Bone marrow (tissue), 2 donors: ENCODE measurements at regions not wholly inside any gene's neighbourhood (a gene's known extent, or its start where the extent isn't known, plus 50 kb on each side); places are given as distances from the start of the nearest gene placed in this dataset.
"Not testable (repeated sequence)": the region's sequence is repeated elsewhere in the genome, so short reads cannot be mapped to it uniquely, and the experiment has no call there.

Source experiments
- DNase-seq, 2 donors: peaks; one replicate each; lab custom pipeline; 2025; lab: John Stamatoyannopoulos, UW

GRCh38 chr11:98703779-98704556 lies 316.8 kb upstream of the CNTN5 start:
- DNase-seq, result no peak

GRCh38 chr11:98710026-98710425 lies 310.7 kb upstream of the CNTN5 start:
- no peak for DNase-seq

GRCh38 chr11:98710986-98711385 lies 309.8 kb upstream of the CNTN5 start:
- DNase-seq, result no peak

GRCh38 chr11:98720951-98721350 lies 299.8 kb upstream of the CNTN5 start:
- DNase-seq, result no peak

GRCh38 chr11:98725471-98725870 lies 295.3 kb upstream of the CNTN5 start:
- no peak for DNase-seq

GRCh38 chr11:98728421-98728820 lies 292.3 kb upstream of the CNTN5 start:
- no peak for DNase-seq

GRCh38 chr11:98729118-98729517 lies 291.6 kb upstream of the CNTN5 start:
- no peak for DNase-seq

- DNase-seq, result no peak
These were observed 287.8 kb upstream of the CNTN5 start for GRCh38 chr11:98732947-98733346.

- DNase-seq, result not testable (repeated sequence)
These were observed 287.4 kb upstream of the CNTN5 start for GRCh38 chr11:98733378-98733777.

GRCh38 chr11:98734686-98735085 lies 286.1 kb upstream of the CNTN5 start:
- DNase-seq, result no peak

- no peak for DNase-seq
These were observed 283.9 kb upstream of the CNTN5 start for GRCh38 chr11:98736833-98737232.

GRCh38 chr11:98740321-98740720 lies 280.4 kb upstream of the CNTN5 start:
- no peak for DNase-seq

GRCh38 chr11:98763446-98763845 lies 257.3 kb upstream of the CNTN5 start:
- not testable (repeated sequence) for DNase-seq

GRCh38 chr11:98766903-98767302 lies 253.8 kb upstream of the CNTN5 start:
- no peak for DNase-seq

GRCh38 chr11:98770046-98770445 lies 250.7 kb upstream of the CNTN5 start:
- DNase-seq, result not testable (repeated sequence)

GRCh38 chr11:98771791-98772190 lies 249.0 kb upstream of the CNTN5 start:
- DNase-seq, result no peak

GRCh38 chr11:98772893-98773292 lies 247.9 kb upstream of the CNTN5 start:
- DNase-seq, result no peak

GRCh38 chr11:98793276-98793675 lies 227.5 kb upstream of the CNTN5 start:
- no peak for DNase-seq

GRCh38 chr11:98798333-98798732 lies 222.4 kb upstream of the CNTN5 start:
- no peak for DNase-seq

GRCh38 chr11:98800696-98801095 lies 220.1 kb upstream of the CNTN5 start:
- DNase-seq, result no peak

GRCh38 chr11:98828986-98829708 lies 191.6 kb upstream of the CNTN5 start:
- no peak for DNase-seq

- DNase-seq, result no peak
These were observed 190.8 kb upstream of the CNTN5 start for GRCh38 chr11:98829971-98830370.

- DNase-seq, result no peak
These were observed 186.0 kb upstream of the CNTN5 start for GRCh38 chr11:98834776-98835175.

GRCh38 chr11:98835335-98835734 lies 185.4 kb upstream of the CNTN5 start:
- DNase-seq, result no peak
